HepG2 (cell line): ENCODE measurements at regions not wholly inside any gene's neighbourhood (a gene's known extent, or its start where the extent isn't known, plus 50 kb on each side); places are given as distances from the start of the nearest gene placed in this dataset.

ENCODE experiments used
- ATAC-seq: fragments of 200-7000 bp; cut with Tn5 transposase; 3 replicates; pipeline ENCODE4 v1.9.1; 2020; ENCODE audit warnings: mild to moderate bottlenecking, moderate library complexity
- BruUV-seq: library from RNA; stranded (reverse); fragments of 400-500 nt; replicated peaks from 2 replicates; lab custom pipeline; 2021; lab: Mats Ljungman, UMichigan
- CTCF ChIA-PET: fragments of 300-600 bp; formaldehyde crosslinking; extraction: SDS; loops from one replicate; lab custom pipeline; 2021; ENCODE audit warnings: low total read pairs, inconsistent platforms, low intra/inter-chr PET ratio; lab: Yijun Ruan, JAX
- POLR2A ChIA-PET: fragments of 350-600 bp; sonication (Branson Sonifier 250); formaldehyde crosslinking; loops from one replicate; lab custom pipeline; 2020; ENCODE audit warnings: antibody characterized with exemption, inconsistent platforms; lab: Yijun Ruan, JAX
- DNase-seq: peaks from one replicate; pipeline ENCODE4 v3.0.0-alpha.2; 2015; ENCODE audit warnings: low spot score
- FAIRE-seq: peaks from 3 replicates; lab custom pipeline; 2011; peaks lifted over from hg19 to GRCh38; lab: Jason Lieb, UNC
- H2AFZ ChIP-seq: one replicate; pipeline ENCODE4 v1.6.1; 2011; ENCODE audit warnings: low read length, inconsistent platforms
- H3K27ac ChIP-seq: fragments of 300-600 bp; 3 replicates; pipeline ENCODE4 v1.8.0; 2011; ENCODE audit warnings: mixed run types, mild to moderate bottlenecking, mixed read lengths, low read length, inconsistent platforms; ENCODE audit not compliant: insufficient read depth; ENCODE audit errors: extremely low read length
- H3K27me3 ChIP-seq, 2 experiments: fragments of 200-600 bp in 1 of 2; 2 replicates in 1 of 2; 3 replicates in 1 of 2; pipeline versions ENCODE4 v1.6.0 to v1.8.0; 2011; ENCODE audit warnings: low read length in 2 of 2, mild to moderate bottlenecking in 2 of 2, moderate library complexity in 2 of 2, inconsistent platforms in 1 of 2; ENCODE audit not compliant: insufficient read depth in 2 of 2, control insufficient read depth in 1 of 2
- H3K36me3 ChIP-seq, 2 experiments: fragments of 200-600 bp in 1 of 2; replicated peaks in 1 of 2; 2 replicates in 1 of 2; 3 replicates in 1 of 2; pipeline versions ENCODE4 v1.5.1 to v1.8.0; 2011; ENCODE audit warnings: low read length in 2 of 2, inconsistent platforms in 1 of 2; ENCODE audit not compliant: insufficient read depth in 2 of 2, control insufficient read depth in 1 of 2
- H3K4me1 ChIP-seq: 2 replicates; pipeline ENCODE4 v1.5.1; 2012; ENCODE audit warnings: low read length, inconsistent platforms; ENCODE audit not compliant: insufficient read depth
- H3K4me2 ChIP-seq: 2 replicates; pipeline ENCODE4 v1.6.0; 2011; ENCODE audit warnings: low read depth, low read length, inconsistent platforms
- H3K4me3 ChIP-seq, 3 experiments: fragments of 200-600 bp in 1 of 3; sonication (generic), shearing (Covaris generic) in 1 of 3; replicated peaks in 1 of 3; 2 replicates each; pipeline ENCODE4 v1.5.1; 2011 to 2016; ENCODE audit warnings: low read length in 3 of 3, inconsistent platforms in 2 of 3, low read depth in 2 of 3, mild to moderate bottlenecking in 2 of 3, control low read depth in 1 of 3, mixed read lengths in 1 of 3; ENCODE audit not compliant: insufficient read depth in 1 of 3
- H3K79me2 ChIP-seq: one replicate; pipeline ENCODE4 v1.6.1; 2011; ENCODE audit warnings: low read length, inconsistent platforms; ENCODE audit not compliant: insufficient read depth
- H3K9ac ChIP-seq: 2 replicates; pipeline ENCODE4 v1.6.0; 2011; ENCODE audit warnings: mild to moderate bottlenecking, low read depth, low read length, inconsistent platforms; ENCODE audit not compliant: insufficient read depth
- H3K9me3 ChIP-seq: 2 replicates; pipeline ENCODE4 v1.5.1; 2012; ENCODE audit warnings: mild to moderate bottlenecking, low read length
- H4K20me1 ChIP-seq: 2 replicates; pipeline ENCODE4 v1.6.0; 2011; ENCODE audit warnings: inconsistent platforms, mild to moderate bottlenecking, low read length, moderate library complexity; ENCODE audit not compliant: insufficient read depth
- ATRX ChIP-seq: sonication (generic); formaldehyde crosslinking; IDR thresholded peaks from 2 replicates; pipeline ENCODE4 v1.4.0; 2020; ENCODE audit warnings: missing genetic modification reagents, borderline replicate concordance
- GLI4 ChIP-seq: sonication (generic); formaldehyde crosslinking; IDR thresholded peaks from 2 replicates; pipeline ENCODE4 v1.5.1; 2020; ENCODE audit warnings: missing genetic modification reagents, mild to moderate bottlenecking, moderate library complexity, borderline replicate concordance
- MIXL1 ChIP-seq: IDR thresholded peaks from 2 replicates; pipeline ENCODE4 v1.6.1; 2016
- ONECUT2 ChIP-seq: sonication (generic); formaldehyde crosslinking; IDR thresholded peaks from 2 replicates; pipeline ENCODE4 v1.4.0; 2020; ENCODE audit warnings: missing genetic modification reagents
- U2AF1 ChIP-seq: fragments of 200-400 bp; formaldehyde crosslinking; optimal IDR thresholded peaks from 2 replicates; pipeline ENCODE3; 2017; ENCODE audit warnings: mild to moderate bottlenecking, low read depth, low read length
- ZNF563 ChIP-seq: sonication (generic); formaldehyde crosslinking; IDR thresholded peaks from 2 replicates; pipeline ENCODE4 v1.8.0; 2022; ENCODE audit warnings: mild to moderate bottlenecking, moderate library complexity, missing genetic modification reagents
- ZNF607 ChIP-seq: sonication (generic); formaldehyde crosslinking; IDR thresholded peaks from 2 replicates; pipeline ENCODE4 v1.5.1; 2020; ENCODE audit warnings: missing genetic modification reagents, mild to moderate bottlenecking, borderline replicate concordance
- WGBS: methylation state at CpG from one replicate; pipeline ENCODE4 v1.1.6; 2017; ENCODE audit warnings: low lambda C conversion rate; 5-methylcytosine and 5-hydroxymethylcytosine counted together
- in situ Hi-C: cut with HindIII; loops from 2 replicates; pipeline ENCODE4 v1.10.0; 2017; ENCODE audit warnings: low pct_unique_long_range_greater_than_20kb; ENCODE audit not compliant: extremely low pct_ligation_motif_present
- intact Hi-C: fragments of 100-400 bp; cut with micrococcal nuclease; formaldehyde crosslinking; loops from one replicate; pipeline ENCODE4 v1.10.0; 2022; ENCODE audit not compliant: unreplicated experiment
- TF ChIP-seq, protein P1 (sequence below): IDR thresholded peaks from 2 replicates; pipeline ENCODE4 v1.6.1; 2016; ENCODE audit warnings: control low read depth
- TF ChIP-seq, protein P2 (sequence below): sonication (generic); formaldehyde crosslinking; IDR thresholded peaks from 2 replicates; pipeline ENCODE4 v1.8.1; 2023; ENCODE audit warnings: mild to moderate bottlenecking, inconsistent platforms, moderate library complexity, missing genetic modification reagents, borderline replicate concordance

DNA sequence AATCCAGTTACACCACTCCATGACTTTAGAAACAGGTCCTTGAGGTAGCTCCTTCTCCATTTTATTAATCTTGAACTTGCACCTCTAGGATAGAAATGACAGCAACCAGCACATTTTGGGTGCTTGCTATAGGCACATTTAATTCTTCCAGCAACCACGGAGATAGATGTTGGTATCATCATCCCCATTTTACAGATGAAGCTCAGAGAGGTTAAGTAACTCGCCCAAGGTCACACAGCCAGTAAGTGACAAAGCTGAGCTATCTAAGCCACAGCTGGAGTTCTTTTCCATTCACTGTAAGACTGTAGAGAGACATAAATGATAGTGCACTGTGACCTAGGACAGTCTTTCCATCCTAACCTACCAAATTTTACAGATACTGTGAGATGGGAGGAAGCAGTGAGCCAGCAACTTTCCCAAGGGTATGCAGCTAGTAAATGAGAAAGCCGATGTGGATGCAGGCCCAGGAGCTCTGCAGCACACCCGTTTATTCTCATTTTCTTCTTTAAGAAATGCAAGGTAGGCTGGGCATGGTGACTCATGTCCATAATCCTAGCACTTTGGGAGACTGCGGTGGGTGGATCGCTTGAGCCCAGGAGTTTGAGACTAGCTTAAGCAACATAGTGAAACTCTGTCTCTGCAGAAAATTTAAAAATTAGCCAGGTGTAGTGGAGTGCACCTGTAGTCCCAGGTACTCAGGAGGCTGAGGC lies 103.2 kb downstream of the TBX5 start:
- no peak overlapping the region for H2AFZ ChIP-seq
- H3K4me2 ChIP-seq: no peak overlapping the region
- no peak overlapping the region for H3K9ac ChIP-seq
- 14% methylated on average over 5 of the region's 6 CpGs for WGBS
- TF ChIP-seq, protein P1, sequence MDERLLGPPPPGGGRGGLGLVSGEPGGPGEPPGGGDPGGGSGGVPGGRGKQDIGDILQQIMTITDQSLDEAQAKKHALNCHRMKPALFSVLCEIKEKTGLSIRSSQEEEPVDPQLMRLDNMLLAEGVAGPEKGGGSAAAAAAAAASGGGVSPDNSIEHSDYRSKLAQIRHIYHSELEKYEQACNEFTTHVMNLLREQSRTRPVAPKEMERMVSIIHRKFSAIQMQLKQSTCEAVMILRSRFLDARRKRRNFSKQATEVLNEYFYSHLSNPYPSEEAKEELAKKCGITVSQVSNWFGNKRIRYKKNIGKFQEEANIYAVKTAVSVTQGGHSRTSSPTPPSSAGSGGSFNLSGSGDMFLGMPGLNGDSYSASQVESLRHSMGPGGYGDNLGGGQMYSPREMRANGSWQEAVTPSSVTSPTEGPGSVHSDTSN (CRISPR knock-in tag): no peak
- TF ChIP-seq MIXL1 (CRISPR knock-in tag) (no peak), ONECUT2 (CRISPR knock-in tag) (no peak), U2AF1 (no peak), ATRX (CRISPR knock-in tag) (no peak), ZNF607 (CRISPR knock-in tag) (no peak), ZNF563 (CRISPR knock-in tag) (no peak), GLI4 (CRISPR knock-in tag) (no peak)
- TF ChIP-seq, protein P2, sequence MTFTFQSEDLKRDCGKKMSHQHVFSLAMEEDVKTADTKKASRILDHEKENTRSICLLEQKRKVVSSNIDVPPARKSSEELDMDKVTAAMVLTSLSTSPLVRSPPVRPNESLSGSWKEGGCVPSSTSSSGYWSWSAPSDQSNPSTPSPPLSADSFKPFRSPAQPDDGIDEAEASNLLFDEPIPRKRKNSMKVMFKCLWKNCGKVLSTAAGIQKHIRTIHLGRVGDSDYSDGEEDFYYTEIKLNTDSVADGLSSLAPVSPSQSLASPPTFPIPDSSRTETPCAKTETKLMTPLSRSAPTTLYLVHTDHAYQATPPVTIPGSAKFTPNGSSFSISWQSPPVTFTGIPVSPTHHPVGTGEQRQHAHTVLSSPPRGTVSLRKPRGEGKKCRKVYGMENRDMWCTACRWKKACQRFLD (CRISPR knock-in tag): no peak
- TF ChIP-seq, all 625 proteins: peak for 0
- no peaks in the 10 kb centered on the region for H3K79me2 ChIP-seq
- H3K36me3 ChIP-seq: no peaks in the 10 kb centered on the region
- no peaks in the 10 kb centered on the region; a peak in 2 of 5 replicates for H3K27me3 ChIP-seq
- H3K9me3 ChIP-seq: no peaks in the 10 kb centered on the region
- POLR2A ChIA-PET: no interaction called here
- DNase-seq: no peak
- CTCF ChIA-PET: no interaction called here
- BruUV-seq: no TSS peak
- H3K4me3 ChIP-seq: no peak overlapping the region
- FAIRE-seq: no peak
- no peak overlapping the region for H3K27ac ChIP-seq
- no peaks in the 10 kb centered on the region for H3K4me1 ChIP-seq
- no peaks in the 10 kb centered on the region for H4K20me1 ChIP-seq
- in situ Hi-C loops: no loop called here
- intact Hi-C loops: no loop called here
- ATAC-seq: no peak
